ENCODE measurements at regions not wholly inside any gene's neighbourhood (a gene's known extent, or its start where the extent isn't known, plus 50 kb on each side); places are given as distances from the start of the nearest gene placed in this dataset.

- peak; percentile 96 for DNase-seq
Measured at GRCh38 chr3:194769020-194769643, 83.4 kb downstream of the FAM43A start.

- no peak for DNase-seq
Measured at GRCh38 chr3:194772241-194773000, 86.7 kb downstream of the FAM43A start.

GRCh38 chr3:194773216-194773615, 87.5 kb downstream of the FAM43A start:
- peak; percentile 54 for DNase-seq

- DNase-seq: no peak
Measured at GRCh38 chr3:194773771-194774455, 88.2 kb downstream of the FAM43A start.

GRCh38 chr3:194775266-194775665, 89.6 kb downstream of the FAM43A start:
- no peak for DNase-seq

- no peak for DNase-seq
Measured at GRCh38 chr3:194775731-194776130, 90.0 kb downstream of the FAM43A start.

- DNase-seq: no peak
Measured at GRCh38 chr3:194777729-194778128, 92.0 kb downstream of the FAM43A start.

GRCh38 chr3:194779729-194780224, 94.1 kb downstream of the FAM43A start:
- DNase-seq: peak; percentile 74

- no peak for DNase-seq
Measured at GRCh38 chr3:194780706-194781105, 95.0 kb downstream of the FAM43A start.

GRCh38 chr3:194781617-194782016, 95.9 kb downstream of the FAM43A start:
- DNase-seq: no peak

- peak; percentile 14 for DNase-seq
Measured at GRCh38 chr3:194782698-194783404, 97.2 kb downstream of the FAM43A start.

- no peak for DNase-seq
Measured at GRCh38 chr3:194784361-194784760, 98.7 kb downstream of the FAM43A start.

GRCh38 chr3:194785315-194785714, 99.6 kb downstream of the FAM43A start:
- no peak for DNase-seq

- no peak for DNase-seq
Measured at GRCh38 chr3:194787072-194787471, 101.4 kb downstream of the FAM43A start.

GRCh38 chr3:194787650-194788049, 102.0 kb downstream of the FAM43A start:
- DNase-seq: no peak

- no peak for DNase-seq
Measured at GRCh38 chr3:194792368-194792767, 106.7 kb downstream of the FAM43A start.

GRCh38 chr3:194797555-194798250, 112.0 kb downstream of the FAM43A start:
- DNase-seq: no peak

GRCh38 chr3:194798486-194798885, 112.8 kb downstream of the FAM43A start:
- DNase-seq: no peak

GRCh38 chr3:194800002-194800401, 114.3 kb downstream of the FAM43A start:
- no peak for DNase-seq

- DNase-seq: no peak
Measured at GRCh38 chr3:194801461-194802432, 116.1 kb downstream of the FAM43A start.

GRCh38 chr3:194804796-194805195, 119.1 kb downstream of the FAM43A start:
- no peak for DNase-seq

All from EL (cell line).